ENCODE measurements at regions not wholly inside any gene's neighbourhood (a gene's known extent, or its start where the extent isn't known, plus 50 kb on each side); places are given as distances from the start of the nearest gene placed in this dataset.

DNA sequence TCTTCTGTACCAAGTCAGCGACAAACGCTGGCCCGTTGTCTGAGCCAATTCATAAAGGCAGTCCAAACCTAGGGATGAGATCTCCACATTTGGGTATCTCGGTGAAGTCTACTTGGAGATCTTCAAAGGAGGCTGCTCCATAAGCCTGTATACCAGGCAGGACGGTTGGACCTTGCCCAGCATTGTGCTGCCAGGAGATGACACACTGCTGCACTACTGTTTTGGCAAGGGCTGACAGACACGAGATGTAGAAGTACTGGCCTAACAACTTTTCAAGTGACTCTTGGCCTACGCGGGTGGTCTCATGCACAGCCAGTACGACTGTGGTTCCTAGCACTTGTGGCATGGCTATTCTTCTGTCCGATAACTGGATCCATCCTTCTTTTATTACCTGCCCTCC lies 135.3 kb downstream of the SLC38A6 start:
- TF ChIP-seq, protein P1, sequence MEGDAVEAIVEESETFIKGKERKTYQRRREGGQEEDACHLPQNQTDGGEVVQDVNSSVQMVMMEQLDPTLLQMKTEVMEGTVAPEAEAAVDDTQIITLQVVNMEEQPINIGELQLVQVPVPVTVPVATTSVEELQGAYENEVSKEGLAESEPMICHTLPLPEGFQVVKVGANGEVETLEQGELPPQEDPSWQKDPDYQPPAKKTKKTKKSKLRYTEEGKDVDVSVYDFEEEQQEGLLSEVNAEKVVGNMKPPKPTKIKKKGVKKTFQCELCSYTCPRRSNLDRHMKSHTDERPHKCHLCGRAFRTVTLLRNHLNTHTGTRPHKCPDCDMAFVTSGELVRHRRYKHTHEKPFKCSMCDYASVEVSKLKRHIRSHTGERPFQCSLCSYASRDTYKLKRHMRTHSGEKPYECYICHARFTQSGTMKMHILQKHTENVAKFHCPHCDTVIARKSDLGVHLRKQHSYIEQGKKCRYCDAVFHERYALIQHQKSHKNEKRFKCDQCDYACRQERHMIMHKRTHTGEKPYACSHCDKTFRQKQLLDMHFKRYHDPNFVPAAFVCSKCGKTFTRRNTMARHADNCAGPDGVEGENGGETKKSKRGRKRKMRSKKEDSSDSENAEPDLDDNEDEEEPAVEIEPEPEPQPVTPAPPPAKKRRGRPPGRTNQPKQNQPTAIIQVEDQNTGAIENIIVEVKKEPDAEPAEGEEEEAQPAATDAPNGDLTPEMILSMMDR (IDR thresholded peaks at IDR 0.05; ENCODE audit: unreplicated experiment): no peak
- no peaks in the 10 kb centered on the region for H3K9me3 Mint-ChIP-seq (ENCODE audit: unreplicated experiment)
- no peak for DNase-seq (ENCODE audit: unreplicated experiment)
- no TSS peak for BruUV-seq (replicated peaks)
- H3K4me1 Mint-ChIP-seq (ENCODE audit: insufficient read depth, unreplicated experiment): no peaks in the 10 kb centered on the region
- H3K4me3 Mint-ChIP-seq (ENCODE audit: unreplicated experiment): no peak overlapping the region
- CTCF ChIA-PET: no interaction called here
- POLR2A ChIA-PET: no interaction called here
- H3K36me3 Mint-ChIP-seq (ENCODE audit: insufficient read depth, unreplicated experiment): no peaks in the 10 kb centered on the region
- H3K27me3 Mint-ChIP-seq (ENCODE audit: insufficient read depth, unreplicated experiment): no peaks in the 10 kb centered on the region
- H3K27ac Mint-ChIP-seq (ENCODE audit: low read depth, unreplicated experiment): no peak overlapping the region
- intact Hi-C loops (cut with micrococcal nuclease): no loop called here

DNA sequence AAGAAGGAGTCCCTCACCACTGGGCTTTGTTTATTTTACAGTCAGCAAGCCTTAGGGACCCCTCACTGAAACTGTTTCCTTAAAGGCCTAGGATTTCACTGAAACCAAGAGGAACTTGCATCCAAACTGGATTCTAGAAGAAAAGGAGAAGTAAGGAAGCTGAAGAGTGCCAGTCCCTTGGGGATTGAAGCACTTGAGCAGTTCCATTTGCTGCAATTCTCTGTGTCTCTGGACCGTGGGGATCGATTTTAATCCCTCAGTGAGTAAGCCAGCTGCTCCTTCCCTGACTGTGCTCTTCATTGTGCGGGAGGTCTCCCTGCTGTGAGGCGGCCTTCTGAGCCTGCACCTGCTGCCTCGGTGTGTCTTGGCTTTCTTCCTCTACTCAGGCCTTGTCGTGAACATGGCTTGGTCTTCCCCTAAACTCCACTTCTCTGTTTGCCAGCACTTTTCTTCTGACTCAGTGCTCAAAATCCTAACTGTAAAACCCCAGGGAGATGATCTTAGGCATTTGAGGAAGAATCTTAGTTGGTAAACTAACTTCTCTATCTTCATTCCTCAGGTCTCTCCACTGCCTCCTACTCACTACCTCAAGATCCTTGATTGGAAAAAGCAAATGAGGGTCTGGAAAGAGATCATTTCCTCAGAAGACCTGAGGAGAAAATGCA lies 132.6 kb downstream of the SLC38A6 start:
- no peak overlapping the region for H3K4me3 Mint-ChIP-seq (ENCODE audit: unreplicated experiment)
- CTCF ChIA-PET: no interaction called here

DNA sequence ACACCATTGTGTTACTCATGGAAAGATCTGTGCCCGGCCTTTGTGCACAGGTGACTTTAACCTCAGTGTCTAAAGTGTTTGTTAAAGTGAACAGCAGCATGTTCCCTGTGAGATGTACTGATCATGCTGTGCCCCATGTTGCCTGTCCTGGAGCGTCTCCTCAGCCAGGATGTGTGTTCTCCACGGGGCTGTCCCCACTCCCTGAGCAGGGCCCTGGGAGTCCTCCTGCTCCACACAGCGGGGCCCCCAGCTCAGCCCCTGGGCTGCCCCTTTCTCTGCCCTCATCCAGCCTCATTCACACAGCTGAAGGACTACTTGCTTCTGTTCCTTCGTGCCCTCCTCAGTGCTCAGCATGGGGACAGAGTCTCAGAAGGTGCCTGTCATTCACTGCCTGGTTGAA lies 131.5 kb downstream of the SLC38A6 start:
- no peak for DNase-seq (ENCODE audit: unreplicated experiment)
- Mint-ChIP-seq H3K4me3 (ENCODE audit: unreplicated experiment) (no peak overlapping the region), H3K36me3 (ENCODE audit: insufficient read depth, unreplicated experiment) (no peaks in the 10 kb centered on the region), H3K4me1 (ENCODE audit: insufficient read depth, unreplicated experiment) (peaks cover 9% of the 10 kb centered on the region), H3K27ac (ENCODE audit: low read depth, unreplicated experiment) (no peak overlapping the region), H3K9me3 (ENCODE audit: unreplicated experiment) (no peaks in the 10 kb centered on the region), H3K27me3 (ENCODE audit: insufficient read depth, unreplicated experiment) (no peaks in the 10 kb centered on the region)
- TF ChIP-seq, protein P1 (IDR thresholded peaks at IDR 0.05; ENCODE audit: unreplicated experiment): no peak
- BruUV-seq (replicated peaks): no TSS peak
- ChIA-PET POLR2A (no interaction called here), CTCF (interaction anchor here (0.6 kb wide), 1 partner anchor 35 kb away, joined by 4 read pairs; no protein-coding TSS in a partner anchor)
- intact Hi-C loops (cut with micrococcal nuclease): no loop called here

More for the DNA sequence above, 132.6 kb downstream of the SLC38A6 start:
- POLR2A ChIA-PET: no interaction called here
- TF ChIP-seq, protein P1 (IDR thresholded peaks at IDR 0.05; ENCODE audit: unreplicated experiment): no peak
- Mint-ChIP-seq H3K9me3 (ENCODE audit: unreplicated experiment) (no peaks in the 10 kb centered on the region), H3K36me3 (ENCODE audit: insufficient read depth, unreplicated experiment) (no peaks in the 10 kb centered on the region), H3K27ac (ENCODE audit: low read depth, unreplicated experiment) (no peak overlapping the region), H3K27me3 (ENCODE audit: insufficient read depth, unreplicated experiment) (no peaks in the 10 kb centered on the region), H3K4me1 (ENCODE audit: insufficient read depth, unreplicated experiment) (peaks cover 9% of the 10 kb centered on the region)
- BruUV-seq (replicated peaks): no TSS peak
- intact Hi-C loops (cut with micrococcal nuclease): no loop called here
- no peak for DNase-seq (ENCODE audit: unreplicated experiment)

DNA sequence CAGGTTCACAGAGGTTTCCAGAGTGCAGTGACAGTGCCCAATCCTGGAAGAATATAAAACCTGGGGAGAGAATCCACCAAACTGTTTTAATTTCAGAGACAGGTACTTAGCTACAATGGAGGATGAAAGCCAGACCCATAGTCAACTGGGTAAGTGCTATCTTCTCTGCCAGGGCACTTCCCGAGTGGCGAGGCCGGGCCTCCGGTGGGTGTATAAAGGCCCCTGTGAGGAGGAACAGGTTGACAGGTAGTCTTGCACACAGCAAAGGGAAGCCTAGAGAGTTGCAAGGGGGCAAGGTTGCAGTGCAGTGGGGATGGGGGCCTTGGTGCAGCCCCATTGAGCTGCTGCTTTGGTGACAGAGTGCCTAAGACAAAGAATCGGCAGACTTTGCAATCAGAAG lies 130.7 kb downstream of the SLC38A6 start:
- ChIA-PET POLR2A (no interaction called here), CTCF (interaction anchor here (0.6 kb wide), 1 partner anchor 36 kb away, joined by 4 read pairs; no protein-coding TSS in a partner anchor)
- Mint-ChIP-seq H3K9me3 (ENCODE audit: unreplicated experiment) (no peaks in the 10 kb centered on the region), H3K36me3 (ENCODE audit: insufficient read depth, unreplicated experiment) (no peaks in the 10 kb centered on the region), H3K4me1 (ENCODE audit: insufficient read depth, unreplicated experiment) (peaks cover 13% of the 10 kb centered on the region), H3K27ac (ENCODE audit: low read depth, unreplicated experiment) (no peak overlapping the region), H3K27me3 (ENCODE audit: insufficient read depth, unreplicated experiment) (no peaks in the 10 kb centered on the region), H3K4me3 (ENCODE audit: unreplicated experiment) (no peak overlapping the region)
- no peak for DNase-seq (ENCODE audit: unreplicated experiment)
- TF ChIP-seq, protein P1 (IDR thresholded peaks at IDR 0.05; ENCODE audit: unreplicated experiment): no peak
- no TSS peak for BruUV-seq (replicated peaks)
- intact Hi-C loops (cut with micrococcal nuclease): no loop called here

Measured in MCF 10A (cell line).